Right lobe of liver (tissue), 6 donors: ENCODE measurements at regions not wholly inside any gene's neighbourhood (a gene's known extent, or its start where the extent isn't known, plus 50 kb on each side); places are given as distances from the start of the nearest gene placed in this dataset.
A peak's percentile ranks its signal among the peaks of the same experiment; 100 is the strongest.

Experiments
- ATAC-seq, 4 donors: fragments of 200-7000 bp; cut with Tn5 transposase; one replicate each; pipeline ENCODE4 v1.9.1; 2020; ENCODE audit warnings: mild to moderate bottlenecking in 4 of 4, moderate library complexity in 4 of 4
- DNase-seq, 3 donors: peaks; one replicate each; pipeline ENCODE4 v3.0.0-alpha.2; 2020
- H3K27ac ChIP-seq, 3 donors: fragments of 200-600 bp; one replicate each; pipeline ENCODE4 v1.8.0; 2022
- H3K27me3 ChIP-seq, 2 donors: fragments of 200-600 bp; one replicate each; pipeline ENCODE4 v1.8.0; 2022
- H3K36me3 ChIP-seq, 4 donors: fragments of 200-600 bp; sonication (generic) in 1 of 4; one replicate each; pipeline versions ENCODE4 v1.5.1 to v1.8.0; 2017 to 2022; ENCODE audit warnings: control low read depth in 1 of 4
- H3K4me1 ChIP-seq, 4 donors: fragments of 200-600 bp; sonication (generic) in 1 of 4; one replicate each; pipeline versions ENCODE4 v1.5.1 to v1.8.0; 2017 to 2022; ENCODE audit warnings: control low read depth in 1 of 4
- H3K4me3 ChIP-seq, 3 donors: fragments of 200-600 bp; one replicate each; pipeline ENCODE4 v1.8.0; 2022
- H3K9me3 ChIP-seq, 4 donors: fragments of 200-600 bp; sonication (generic) in 1 of 4; one replicate each; pipeline versions ENCODE4 v1.5.1 to v1.8.0; 2017 to 2022; ENCODE audit warnings: control low read depth in 1 of 4
- CTCF ChIP-seq, 4 donors: fragments of 200-600 bp in 3 of 4; fragments of 450-650 bp in 1 of 4; IDR thresholded peaks; one replicate each; pipeline versions ENCODE4 v1.5.1 to v1.8.0; 2016 to 2022; ENCODE audit warnings: antibody characterized with exemption in 4 of 4, mild to moderate bottlenecking in 2 of 4
- POLR2A ChIP-seq: fragments of 450-650 bp; IDR thresholded peaks from one replicate; pipeline ENCODE4 v1.6.1; 2017; ENCODE audit warnings: antibody characterized with exemption, mild to moderate bottlenecking
- WGBS: methylation state at CpG from one replicate; pipeline ENCODE4 v1.1.6; 2018; ENCODE audit warnings: low coverage, low lambda C conversion rate; ENCODE audit not compliant: insufficient coverage; ENCODE audit errors: missing lambda C conversion rate; 5-methylcytosine and 5-hydroxymethylcytosine counted together
- intact Hi-C, 2 donors: fragments of 100-400 bp; cut with DNase I; formaldehyde crosslinking; loops; one replicate each; pipeline versions ENCODE4 v1.11.2 to v1.14.1; 2022
- donor health status: DM: no; HTN: yes; CAD: no.
- donor health status: DM: no; HTN: no; CAD: no.
- donor health status: DM: no; HTN: no; CAD: no.
- donor health status: DM: no; HTN: yes; CAD: no.
- donor health status: DM: no; HTN: yes; CAD: no.

GRCh38 chr2:7428454-7429204 is 511.4 kb downstream of the RNF144A start:
- Histone ChIP-seq H3K36me3 (no peaks in the 10 kb centered on the region), H3K27ac (no peak overlapping the region), H3K27me3 (peaks cover 3 to 4% of the 10 kb centered on the region in 2 donors), H3K4me1 (peaks cover 0 to 5% (median 0%) of the 10 kb centered on the region in 4 donors), H3K4me3 (no peak overlapping the region), H3K9me3 (no peaks in the 10 kb centered on the region)
- no peak for DNase-seq
- ATAC-seq, result no peak
- intact Hi-C loops, result loop anchor here in 1 of 2 donors (10.0 kb wide), 1 partner anchor 1256 kb away; the partner anchor contains the start of gene ID2
- 61% methylated on average over 14 of the region's 15 CpGs for WGBS
- no peak for TF ChIP-seq CTCF (IDR thresholded peaks at IDR 0.05)
- TF ChIP-seq POLR2A, result no peak

- Histone ChIP-seq H3K4me1 (peaks cover 0 to 5% (median 0%) of the 10 kb centered on the region in 4 donors), H3K27ac (no peak overlapping the region), H3K36me3 (no peaks in the 10 kb centered on the region), H3K27me3 (peaks cover 3 to 4% of the 10 kb centered on the region in 2 donors), H3K9me3 (no peaks in the 10 kb centered on the region), H3K4me3 (no peak overlapping the region)
- DNase-seq (no peak), ATAC-seq (no peak)
- intact Hi-C loops, result loop anchor here in 1 of 2 donors (10.0 kb wide), 1 partner anchor 1255 kb away; the partner anchor contains the start of gene ID2
- TF ChIP-seq POLR2A (no peak), CTCF (IDR thresholded peaks at IDR 0.05) (no peak)
- 72% methylated on average over 3 of the region's 4 CpGs for WGBS
These were observed 512.5 kb downstream of the RNF144A start for GRCh38 chr2:7429733-7430132.

DNA sequence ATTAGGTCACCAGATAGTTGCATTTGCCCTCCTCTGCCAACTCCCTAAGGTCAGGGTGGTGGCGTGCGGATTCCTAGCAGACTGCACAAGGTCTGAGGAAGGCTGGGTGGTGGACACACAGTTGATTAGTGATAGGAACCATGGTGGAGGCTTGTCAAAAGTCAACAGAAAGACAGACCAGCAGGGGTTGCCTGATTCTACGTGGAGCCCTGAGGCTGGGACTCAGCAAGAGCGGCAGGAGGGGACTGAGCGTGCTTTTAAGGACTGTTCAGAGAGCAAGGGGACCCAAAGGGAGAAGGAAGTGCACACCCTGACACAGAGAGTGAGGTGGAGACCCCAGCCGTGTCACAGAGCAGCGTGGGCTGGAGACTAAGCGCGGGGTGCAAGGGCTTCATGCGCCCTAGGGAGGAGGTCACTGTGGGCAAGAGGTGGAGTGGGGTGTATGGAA is 513.2 kb downstream of the RNF144A start:
- peaks cover 0 to 3% of the 10 kb centered on the region in 2 donors for H3K27me3 ChIP-seq
- WGBS, result 69% methylated on average over 8 of the region's 10 CpGs
- DNase-seq, result no peak
- peaks cover 0 to 5% (median 0%) of the 10 kb centered on the region in 4 donors for H3K4me1 ChIP-seq
- no peaks in the 10 kb centered on the region for H3K9me3 ChIP-seq
- H3K4me3 ChIP-seq, result peak overlapping the region in 1 of 3 donors; percentile 37
- no peak overlapping the region for H3K27ac ChIP-seq
- peak in 2 of 4 donors; percentile 18 to 25 for ATAC-seq
- intact Hi-C loops, result no loop called here
- no peaks in the 10 kb centered on the region for H3K36me3 ChIP-seq
- no peak for TF ChIP-seq POLR2A
- no peak for TF ChIP-seq CTCF (IDR thresholded peaks at IDR 0.05)

DNA sequence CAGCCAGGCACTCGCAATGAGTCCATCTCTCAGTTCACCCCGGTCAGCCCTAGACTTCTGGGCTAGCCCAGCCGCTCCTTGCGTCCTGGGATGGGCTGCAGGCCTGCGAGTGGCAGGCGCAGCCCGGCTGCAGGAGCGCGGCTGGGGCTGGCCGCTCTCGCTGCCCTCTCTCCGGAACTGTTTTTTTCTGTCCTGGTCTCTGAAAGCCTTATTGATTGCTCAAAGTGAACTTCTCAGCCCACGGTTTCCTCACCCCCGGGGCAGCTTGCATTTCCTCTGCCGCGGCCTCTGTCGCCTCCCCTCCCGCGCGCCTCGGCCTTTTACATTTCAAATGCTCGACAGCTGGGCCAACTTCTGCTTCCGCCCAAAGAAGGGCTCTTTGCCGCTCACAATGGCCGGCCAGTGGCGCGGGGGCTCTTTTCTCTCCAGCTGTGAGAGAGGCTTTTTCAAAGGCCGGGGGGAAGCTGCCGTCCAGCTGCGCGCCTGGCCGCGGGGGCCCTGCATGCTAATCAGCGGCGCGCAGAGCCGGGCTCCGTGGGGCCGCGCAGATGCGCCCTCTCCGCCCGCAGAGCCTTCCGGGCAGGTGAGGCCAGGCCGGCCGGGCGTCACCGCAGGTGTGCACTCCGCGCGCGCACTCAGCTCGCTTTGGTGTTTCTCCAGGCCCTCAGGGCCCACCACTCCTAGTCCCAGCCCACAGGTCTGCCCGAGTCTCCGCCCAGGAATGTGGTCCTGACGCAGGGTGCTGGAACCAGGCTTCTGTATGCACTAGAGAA is 513.8 kb downstream of the RNF144A start:
- intact Hi-C loops, result no loop called here
- H3K27ac ChIP-seq, result peak overlapping the region in 1 of 3 donors; percentile 22
- ATAC-seq, result peak; percentile 49 to 73 (median 61)

More for the DNA sequence above, 513.8 kb downstream of the RNF144A start:
- Histone ChIP-seq H3K27me3 (peaks cover 0 to 3% of the 10 kb centered on the region in 2 donors), H3K9me3 (no peaks in the 10 kb centered on the region), H3K4me3 (peak overlapping the region; percentile 29 to 37 (median 29)), H3K4me1 (peaks cover 0 to 5% (median 0%) of the 10 kb centered on the region in 4 donors), H3K36me3 (no peaks in the 10 kb centered on the region)
- TF ChIP-seq CTCF (IDR thresholded peaks at IDR 0.05), result no peak
- no peak for TF ChIP-seq POLR2A
- WGBS, result 4% methylated on average over 36 of the region's 56 CpGs
- peak; percentile 53 to 65 (median 56) for DNase-seq
